Gastroesophageal sphincter (tissue), 3 donors: ENCODE measurements at regions not wholly inside any gene's neighbourhood (a gene's known extent, or its start where the extent isn't known, plus 50 kb on each side); places are given as distances from the start of the nearest gene placed in this dataset.

ENCODE experiments used
- EP300 ChIP-seq: sonication (generic); formaldehyde crosslinking; IDR thresholded peaks from one replicate; pipeline ENCODE4 v1.6.1; 2017; ENCODE audit warnings: antibody characterized with exemption, mild to moderate bottlenecking
- POLR2A ChIP-seq, 2 donors: fragments of 450-650 bp; IDR thresholded peaks; one replicate each; pipeline ENCODE4 v1.6.1; 2017; ENCODE audit warnings: antibody characterized with exemption in 2 of 2, mild to moderate bottlenecking in 2 of 2, moderate library complexity in 1 of 2
- POLR2AphosphoS5 ChIP-seq: sonication (generic); formaldehyde crosslinking; IDR thresholded peaks from one replicate; pipeline ENCODE4 v1.6.1; 2017; ENCODE audit warnings: antibody characterized with exemption
- TF ChIP-seq, protein P1 (sequence below), 4 experiments: fragments of 200-600 bp in 2 of 4; fragments of 450-650 bp in 2 of 4; sonication (generic) in 1 of 4; IDR thresholded peaks; one replicate each; pipeline ENCODE4 v1.5.1; 2017 to 2019; ENCODE audit warnings: antibody characterized with exemption in 4 of 4, mild to moderate bottlenecking in 2 of 4, moderate library complexity in 2 of 4

DNA sequence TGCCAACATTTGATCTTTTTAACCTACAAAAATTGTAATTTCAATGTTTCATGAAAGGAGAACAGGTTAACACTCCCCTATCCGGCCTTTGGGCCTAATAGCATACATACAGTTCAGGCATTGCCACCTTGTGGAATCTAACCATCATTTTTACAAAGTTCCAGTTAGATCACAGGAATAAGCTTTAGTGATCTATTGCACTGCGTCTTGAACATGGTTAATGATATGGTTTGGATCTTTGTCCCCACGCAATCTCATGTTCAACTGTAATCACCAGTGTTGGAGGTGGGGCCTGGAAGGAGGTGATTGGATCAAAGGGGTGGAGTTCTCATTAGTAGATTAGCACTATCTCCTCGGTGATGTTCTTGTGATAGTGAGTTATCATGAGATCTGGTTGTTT lies 58.2 kb upstream of the NEUROD1 start:
- TF ChIP-seq, protein P1, sequence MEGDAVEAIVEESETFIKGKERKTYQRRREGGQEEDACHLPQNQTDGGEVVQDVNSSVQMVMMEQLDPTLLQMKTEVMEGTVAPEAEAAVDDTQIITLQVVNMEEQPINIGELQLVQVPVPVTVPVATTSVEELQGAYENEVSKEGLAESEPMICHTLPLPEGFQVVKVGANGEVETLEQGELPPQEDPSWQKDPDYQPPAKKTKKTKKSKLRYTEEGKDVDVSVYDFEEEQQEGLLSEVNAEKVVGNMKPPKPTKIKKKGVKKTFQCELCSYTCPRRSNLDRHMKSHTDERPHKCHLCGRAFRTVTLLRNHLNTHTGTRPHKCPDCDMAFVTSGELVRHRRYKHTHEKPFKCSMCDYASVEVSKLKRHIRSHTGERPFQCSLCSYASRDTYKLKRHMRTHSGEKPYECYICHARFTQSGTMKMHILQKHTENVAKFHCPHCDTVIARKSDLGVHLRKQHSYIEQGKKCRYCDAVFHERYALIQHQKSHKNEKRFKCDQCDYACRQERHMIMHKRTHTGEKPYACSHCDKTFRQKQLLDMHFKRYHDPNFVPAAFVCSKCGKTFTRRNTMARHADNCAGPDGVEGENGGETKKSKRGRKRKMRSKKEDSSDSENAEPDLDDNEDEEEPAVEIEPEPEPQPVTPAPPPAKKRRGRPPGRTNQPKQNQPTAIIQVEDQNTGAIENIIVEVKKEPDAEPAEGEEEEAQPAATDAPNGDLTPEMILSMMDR (IDR thresholded peaks at IDR 0.05), result no peak
- no peak for TF ChIP-seq POLR2A (IDR thresholded peaks at IDR 0.05)
- TF ChIP-seq EP300, result no peak
- TF ChIP-seq POLR2AphosphoS5, result no peak
